ENCODE measurements at regions not wholly inside any gene's neighbourhood (a gene's known extent, or its start where the extent isn't known, plus 50 kb on each side); places are given as distances from the start of the nearest gene placed in this dataset.
"Not testable (repeated sequence)": the region's sequence is repeated elsewhere in the genome, so short reads cannot be mapped to it uniquely, and the experiment has no call there.

DNA sequence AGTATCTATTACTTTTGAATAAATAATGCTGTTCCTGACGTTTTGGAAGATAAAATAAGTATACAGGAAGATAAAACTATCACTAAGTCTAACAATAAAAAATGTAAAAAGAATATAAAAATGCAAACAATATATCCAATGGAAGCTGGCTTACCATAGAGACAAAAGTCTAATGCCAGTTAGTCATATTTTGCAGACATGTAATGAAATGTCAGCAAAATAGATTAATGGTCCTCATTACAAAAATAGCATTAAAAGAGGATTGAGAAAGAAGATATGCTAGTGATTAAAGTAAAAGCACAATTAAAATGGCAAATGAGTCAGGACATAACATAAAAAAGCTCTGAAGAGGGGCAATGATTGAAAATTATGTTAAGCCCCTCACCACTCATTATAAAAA is 265.0 kb downstream of the MMUT start:
- no peak for DNase-seq (ENCODE audit: low read depth)
- TF ChIP-seq, protein P1, sequence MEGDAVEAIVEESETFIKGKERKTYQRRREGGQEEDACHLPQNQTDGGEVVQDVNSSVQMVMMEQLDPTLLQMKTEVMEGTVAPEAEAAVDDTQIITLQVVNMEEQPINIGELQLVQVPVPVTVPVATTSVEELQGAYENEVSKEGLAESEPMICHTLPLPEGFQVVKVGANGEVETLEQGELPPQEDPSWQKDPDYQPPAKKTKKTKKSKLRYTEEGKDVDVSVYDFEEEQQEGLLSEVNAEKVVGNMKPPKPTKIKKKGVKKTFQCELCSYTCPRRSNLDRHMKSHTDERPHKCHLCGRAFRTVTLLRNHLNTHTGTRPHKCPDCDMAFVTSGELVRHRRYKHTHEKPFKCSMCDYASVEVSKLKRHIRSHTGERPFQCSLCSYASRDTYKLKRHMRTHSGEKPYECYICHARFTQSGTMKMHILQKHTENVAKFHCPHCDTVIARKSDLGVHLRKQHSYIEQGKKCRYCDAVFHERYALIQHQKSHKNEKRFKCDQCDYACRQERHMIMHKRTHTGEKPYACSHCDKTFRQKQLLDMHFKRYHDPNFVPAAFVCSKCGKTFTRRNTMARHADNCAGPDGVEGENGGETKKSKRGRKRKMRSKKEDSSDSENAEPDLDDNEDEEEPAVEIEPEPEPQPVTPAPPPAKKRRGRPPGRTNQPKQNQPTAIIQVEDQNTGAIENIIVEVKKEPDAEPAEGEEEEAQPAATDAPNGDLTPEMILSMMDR (conservative IDR thresholded peaks at IDR 0.05; ENCODE audit: low read depth, low read length): no peak
- H3K4me3 ChIP-seq (ENCODE audit: low read depth, low read length): no peak overlapping the region

DNA sequence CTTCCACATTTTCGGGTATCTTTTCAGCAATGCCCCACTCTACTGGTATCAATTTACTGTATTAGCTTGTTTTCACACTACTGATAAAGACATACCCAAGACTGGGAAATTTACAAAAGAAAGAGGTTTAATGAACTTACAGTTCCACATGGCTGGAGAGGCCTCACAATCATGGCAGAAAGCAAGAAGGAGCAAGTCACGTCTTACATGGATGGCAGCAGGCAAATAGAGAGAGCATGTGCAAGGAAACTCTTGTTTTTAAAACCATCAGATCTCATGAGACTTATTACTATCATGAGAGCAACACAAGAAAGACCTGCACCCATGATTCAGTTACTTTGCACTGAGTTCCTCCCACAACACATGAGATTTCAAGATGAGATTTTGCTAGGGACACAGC is 300.7 kb downstream of the MMUT start:
- not testable (repeated sequence) for DNase-seq (ENCODE audit: low read depth); H3K4me3 ChIP-seq (ENCODE audit: low read depth, low read length)

DNA sequence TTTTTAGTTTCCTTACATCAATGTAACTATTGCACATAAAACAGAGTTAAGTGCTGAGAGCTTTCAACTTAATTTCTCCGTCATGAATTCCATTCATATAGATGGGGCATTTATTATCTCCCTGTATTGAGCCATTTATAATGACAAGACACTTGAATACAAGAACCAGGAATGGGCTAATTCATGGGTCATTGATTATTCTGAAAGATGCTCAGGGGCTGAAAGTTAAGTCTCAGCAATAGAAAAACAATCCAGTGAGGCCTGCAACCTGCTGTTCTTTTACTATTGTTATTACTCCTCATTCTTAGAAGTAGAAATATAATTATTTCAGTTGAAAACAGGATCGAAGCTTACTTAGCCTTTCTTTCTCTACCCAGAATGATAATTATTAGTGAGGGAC is 307.7 kb downstream of the MMUT start:
- no peak for DNase-seq (ENCODE audit: low read depth)
- TF ChIP-seq, protein P1 (conservative IDR thresholded peaks at IDR 0.05; ENCODE audit: low read depth, low read length): no peak
- no peak overlapping the region for H3K4me3 ChIP-seq (ENCODE audit: low read depth, low read length)

DNA sequence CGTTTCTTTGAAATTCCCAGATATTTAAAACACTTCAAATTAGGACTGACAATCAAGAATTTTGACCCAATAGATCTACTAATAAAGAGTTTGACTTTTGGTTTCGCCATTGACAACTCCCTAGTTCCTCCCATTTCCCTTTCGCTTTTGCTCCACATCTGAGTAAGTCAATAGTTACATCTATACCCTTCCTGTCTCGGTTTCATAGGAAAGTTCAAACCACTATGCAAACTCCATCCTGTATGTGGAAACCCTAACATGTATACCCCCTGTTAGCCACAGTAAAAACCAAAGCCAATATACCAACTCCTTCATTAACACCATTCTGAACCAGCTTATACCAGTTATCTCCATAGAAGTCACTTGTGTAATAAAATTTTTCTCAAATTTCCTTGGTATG is 311.1 kb downstream of the MMUT start:
- peak; percentile 17 for DNase-seq (ENCODE audit: low read depth)
- TF ChIP-seq, protein P1 (conservative IDR thresholded peaks at IDR 0.05; ENCODE audit: low read depth, low read length): no peak
- H3K4me3 ChIP-seq (ENCODE audit: low read depth, low read length): no peak overlapping the region

DNA sequence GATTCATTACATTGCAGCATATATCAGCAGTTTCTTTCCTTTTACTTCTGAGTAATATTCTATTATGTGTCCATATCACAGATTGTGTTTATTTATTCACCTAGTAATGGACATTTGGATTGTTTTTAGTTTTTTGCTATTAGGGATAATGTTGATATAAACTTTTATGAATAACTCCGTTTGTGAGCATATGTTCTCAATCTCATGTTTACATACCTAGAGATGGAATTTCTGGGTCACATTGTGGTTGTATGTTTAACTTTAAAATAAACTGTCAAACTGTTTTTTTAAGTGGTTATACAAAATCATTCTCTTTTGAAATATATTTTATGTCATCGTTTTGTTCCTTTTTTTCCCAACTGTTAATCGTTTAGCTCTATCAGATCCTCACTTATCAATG is 311.6 kb downstream of the MMUT start:
- H3K4me3 ChIP-seq (ENCODE audit: low read depth, low read length): no peak overlapping the region
- TF ChIP-seq, protein P1 (conservative IDR thresholded peaks at IDR 0.05; ENCODE audit: low read depth, low read length): no peak
- DNase-seq (ENCODE audit: low read depth): peak; percentile 53

DNA sequence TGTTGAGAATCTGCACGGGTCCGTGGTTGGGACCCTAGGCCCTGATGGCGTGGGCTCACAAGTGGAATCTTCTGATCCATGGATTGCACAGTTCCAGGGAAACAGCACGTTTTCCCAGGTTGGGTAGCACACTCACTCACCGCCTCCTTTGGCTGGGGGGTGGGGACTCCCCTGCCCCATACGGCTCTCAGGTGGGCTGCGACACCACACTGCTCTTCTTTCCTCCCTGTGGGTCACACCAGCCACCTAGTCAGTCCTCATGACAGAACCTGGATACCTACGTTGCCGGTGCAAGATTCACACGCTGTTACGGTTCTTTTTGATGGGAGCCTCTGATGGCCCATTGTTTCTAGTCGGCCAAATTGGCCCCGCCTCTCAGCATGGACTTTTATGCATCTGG is 312.0 kb downstream of the MMUT start:
- no peak for DNase-seq (ENCODE audit: low read depth)
- TF ChIP-seq, protein P1 (conservative IDR thresholded peaks at IDR 0.05; ENCODE audit: low read depth, low read length): no peak

DNA sequence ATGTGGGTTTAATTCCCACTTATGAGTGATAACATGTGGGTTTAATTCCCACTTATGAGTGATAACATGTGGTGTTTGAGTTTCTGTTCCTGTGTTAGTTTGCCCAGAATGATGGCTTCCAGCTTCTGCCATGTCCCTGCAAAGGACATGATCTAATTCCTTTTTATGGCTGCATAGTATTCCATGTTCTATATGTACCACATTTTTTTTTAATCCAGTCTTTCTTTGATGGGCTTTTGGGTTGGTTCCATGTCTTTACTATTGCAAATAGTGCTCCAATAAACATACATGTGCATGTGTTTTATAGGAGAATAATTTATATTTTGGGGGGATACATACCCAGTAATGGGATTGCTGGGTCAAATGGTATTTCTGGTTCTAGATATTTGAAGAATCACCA is 317.8 kb downstream of the MMUT start:
- no peak for DNase-seq (ENCODE audit: low read depth)
- H3K4me3 ChIP-seq (ENCODE audit: low read depth, low read length): no peak overlapping the region
- TF ChIP-seq, protein P1 (conservative IDR thresholded peaks at IDR 0.05; ENCODE audit: low read depth, low read length): no peak

More for the DNA sequence above, 312.0 kb downstream of the MMUT start:
- H3K4me3 ChIP-seq (ENCODE audit: low read depth, low read length): no peak overlapping the region
